ENCODE measurements at regions not wholly inside any gene's neighbourhood (a gene's known extent, or its start where the extent isn't known, plus 50 kb on each side); places are given as distances from the start of the nearest gene placed in this dataset.

DNA sequence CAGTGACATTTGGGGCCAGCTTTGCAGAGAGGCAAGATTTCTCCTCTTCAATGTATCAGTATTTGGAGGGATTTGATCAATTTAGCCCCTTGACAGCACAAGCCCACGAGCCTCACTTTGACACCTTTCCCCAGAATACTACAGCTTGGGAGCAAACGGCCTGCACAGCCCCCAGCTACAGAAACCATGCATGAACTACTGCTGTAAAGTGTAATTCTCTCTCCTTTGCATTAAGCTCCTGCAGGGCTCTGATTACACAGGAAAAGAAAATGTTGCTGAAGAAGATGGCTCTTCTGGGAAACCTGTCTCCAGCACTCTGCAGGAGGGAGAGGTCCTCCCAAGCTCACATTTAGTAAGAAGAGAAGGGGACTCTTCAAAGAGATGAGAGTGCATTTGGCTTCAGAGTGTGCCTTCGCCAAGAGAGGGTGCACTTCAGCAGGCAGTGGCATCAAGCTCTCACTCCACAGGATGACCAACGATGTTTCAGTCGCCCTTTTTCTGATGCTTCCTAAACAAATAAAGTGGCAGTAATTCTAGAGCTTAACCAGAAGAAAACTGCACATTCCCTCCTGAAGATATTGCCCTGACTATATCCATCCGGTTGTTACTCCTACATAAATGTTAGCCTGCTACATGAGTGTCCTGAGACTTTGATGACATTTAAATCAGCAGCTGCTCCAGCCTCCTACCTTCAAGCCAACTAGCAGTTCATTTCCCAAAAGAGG, 272.2 kb downstream of the AUH start:
- H3K27ac ChIP-seq (ENCODE audit: low read depth, low read length) = no peak overlapping the region
- POLR2A ChIA-PET = interaction anchor here (0.6 to 1.0 kb wide), 3 partner anchors 10 to 467 kb away, joined by 3 to 11 read pairs (median 3); no protein-coding TSS in a partner anchor
- no peaks in the 10 kb centered on the region for H3K27me3 ChIP-seq (ENCODE audit: control insufficient read depth, insufficient read depth, low read length)
- CTCF ChIA-PET = interaction anchor here (0.5 to 1.8 kb wide), 9 partner anchors 9 to 344 kb away, joined by 3 to 8 read pairs (median 4); no protein-coding TSS in a partner anchor
- DNase-seq (ENCODE audit: low read depth, low spot score) = no peak
- TF ChIP-seq, protein P1, sequence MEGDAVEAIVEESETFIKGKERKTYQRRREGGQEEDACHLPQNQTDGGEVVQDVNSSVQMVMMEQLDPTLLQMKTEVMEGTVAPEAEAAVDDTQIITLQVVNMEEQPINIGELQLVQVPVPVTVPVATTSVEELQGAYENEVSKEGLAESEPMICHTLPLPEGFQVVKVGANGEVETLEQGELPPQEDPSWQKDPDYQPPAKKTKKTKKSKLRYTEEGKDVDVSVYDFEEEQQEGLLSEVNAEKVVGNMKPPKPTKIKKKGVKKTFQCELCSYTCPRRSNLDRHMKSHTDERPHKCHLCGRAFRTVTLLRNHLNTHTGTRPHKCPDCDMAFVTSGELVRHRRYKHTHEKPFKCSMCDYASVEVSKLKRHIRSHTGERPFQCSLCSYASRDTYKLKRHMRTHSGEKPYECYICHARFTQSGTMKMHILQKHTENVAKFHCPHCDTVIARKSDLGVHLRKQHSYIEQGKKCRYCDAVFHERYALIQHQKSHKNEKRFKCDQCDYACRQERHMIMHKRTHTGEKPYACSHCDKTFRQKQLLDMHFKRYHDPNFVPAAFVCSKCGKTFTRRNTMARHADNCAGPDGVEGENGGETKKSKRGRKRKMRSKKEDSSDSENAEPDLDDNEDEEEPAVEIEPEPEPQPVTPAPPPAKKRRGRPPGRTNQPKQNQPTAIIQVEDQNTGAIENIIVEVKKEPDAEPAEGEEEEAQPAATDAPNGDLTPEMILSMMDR (IDR thresholded peaks at IDR 0.05; ENCODE audit: low read depth, low read length) = peak; percentile 49
- no peak overlapping the region for H3K4me3 ChIP-seq (ENCODE audit: low read depth, low read length)
- H3K9me3 ChIP-seq (ENCODE audit: control insufficient read depth, insufficient read depth, low read length) = peaks cover 6% of the 10 kb centered on the region; the same call in 1 of the 2 replicates

DNA sequence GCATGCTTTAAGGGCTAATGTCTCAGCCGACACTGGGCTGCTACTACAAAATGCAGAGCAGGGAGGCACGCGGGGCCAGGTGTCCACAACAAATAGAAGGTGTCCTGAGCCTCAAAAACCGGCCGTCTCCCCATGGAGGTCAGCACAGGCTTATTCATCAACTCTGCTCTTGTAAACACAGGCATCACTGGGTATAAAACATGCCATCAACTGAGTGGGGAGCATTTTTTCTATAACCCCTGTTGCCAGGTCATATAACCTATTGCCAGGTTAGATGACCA, 271.6 kb downstream of the AUH start:
- H3K27me3 ChIP-seq (ENCODE audit: control insufficient read depth, insufficient read depth, low read length) = no peaks in the 10 kb centered on the region
- no peak for DNase-seq (ENCODE audit: low read depth, low spot score)
- no peak overlapping the region for H3K4me3 ChIP-seq (ENCODE audit: low read depth, low read length)
- CTCF ChIA-PET = interaction anchor here (0.5 to 1.8 kb wide), 9 partner anchors 9 to 343 kb away, joined by 3 to 8 read pairs (median 4); no protein-coding TSS in a partner anchor
- TF ChIP-seq, protein P1 (IDR thresholded peaks at IDR 0.05; ENCODE audit: low read depth, low read length) = no peak
- H3K9me3 ChIP-seq (ENCODE audit: control insufficient read depth, insufficient read depth, low read length) = peaks cover 7% of the 10 kb centered on the region; the same call in 1 of the 2 replicates
- POLR2A ChIA-PET = interaction anchor here (1.0 kb wide), 1 partner anchor 9 kb away, joined by 3 read pairs; no protein-coding TSS in a partner anchor
- H3K27ac ChIP-seq (ENCODE audit: low read depth, low read length) = no peak overlapping the region

DNA sequence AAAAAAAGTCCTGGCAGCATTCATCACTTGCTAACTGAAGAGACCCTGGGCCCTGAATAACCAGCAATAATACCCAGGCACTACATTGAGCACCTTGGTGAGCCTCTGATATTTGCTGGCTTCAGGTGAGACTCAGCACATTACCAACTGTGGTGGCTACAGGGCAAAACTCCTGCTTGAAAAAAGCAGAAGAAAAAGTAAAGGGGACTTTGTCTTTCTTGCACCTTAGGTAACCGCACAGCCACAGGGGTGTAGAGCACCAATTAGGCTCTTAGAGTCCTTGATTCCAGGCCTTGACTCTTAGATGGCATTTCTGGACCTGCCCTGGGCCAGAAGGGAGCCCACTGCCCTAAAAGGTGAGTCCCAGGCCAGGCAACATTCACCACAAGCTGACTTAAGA, 269.5 kb downstream of the AUH start:
- ChIA-PET CTCF (no interaction called here), POLR2A (no interaction called here)
- Histone ChIP-seq H3K27ac (ENCODE audit: low read depth, low read length) (no peak overlapping the region), H3K4me3 (ENCODE audit: low read depth, low read length) (no peak overlapping the region), H3K27me3 (ENCODE audit: control insufficient read depth, insufficient read depth, low read length) (no peaks in the 10 kb centered on the region), H3K9me3 (ENCODE audit: control insufficient read depth, insufficient read depth, low read length) (peaks cover 16% of the 10 kb centered on the region)
- no peak for DNase-seq (ENCODE audit: low read depth, low spot score)
- TF ChIP-seq, protein P1 (IDR thresholded peaks at IDR 0.05; ENCODE audit: low read depth, low read length) = no peak

DNA sequence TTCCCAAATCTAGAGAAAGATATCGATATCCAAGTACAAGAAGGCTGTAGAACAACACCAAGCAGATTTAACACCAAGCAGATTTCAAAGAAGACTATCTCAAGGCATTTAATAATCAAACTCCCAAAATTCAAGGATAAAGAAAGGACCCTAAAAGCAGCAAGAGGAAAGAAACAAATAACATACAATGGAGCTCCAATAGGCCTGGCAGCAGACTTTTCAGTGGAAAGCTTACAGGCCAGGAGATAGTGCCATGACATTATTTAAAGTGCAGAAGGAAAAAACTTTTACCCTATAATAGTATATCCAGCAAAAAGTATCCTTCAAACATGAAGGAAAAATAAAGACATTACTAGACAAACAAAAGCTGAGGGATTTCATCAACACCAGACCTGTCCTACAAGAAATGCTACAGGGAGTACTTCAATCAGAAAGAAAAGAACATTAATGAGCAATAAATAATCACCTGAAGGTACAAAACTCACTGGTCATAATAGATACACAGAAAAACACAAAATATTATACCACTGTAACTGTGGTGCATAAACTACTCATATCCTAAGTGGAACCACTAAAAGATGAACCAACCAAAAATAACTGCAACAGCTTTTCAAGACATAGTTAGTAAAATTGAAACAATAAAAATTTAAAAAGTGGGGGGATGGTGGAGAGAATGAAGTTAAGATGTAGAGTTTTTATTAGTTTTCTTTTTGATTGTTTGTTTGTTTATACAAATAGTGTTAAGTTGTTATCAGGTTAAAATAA, 267.2 kb downstream of the AUH start:
- Histone ChIP-seq H3K27me3 (ENCODE audit: control insufficient read depth, insufficient read depth, low read length) (no peaks in the 10 kb centered on the region), H3K4me3 (ENCODE audit: low read depth, low read length) (no peak overlapping the region), H3K9me3 (ENCODE audit: control insufficient read depth, insufficient read depth, low read length) (peaks cover 16% of the 10 kb centered on the region), H3K27ac (ENCODE audit: low read depth, low read length) (no peak overlapping the region)
- CTCF ChIA-PET = interaction anchor here (0.6 kb wide), 1 partner anchor 587 kb away, joined by 4 read pairs; no protein-coding TSS in a partner anchor
- POLR2A ChIA-PET = no interaction called here
- TF ChIP-seq, protein P1 (IDR thresholded peaks at IDR 0.05; ENCODE audit: low read depth, low read length) = no peak
- no peak for DNase-seq (ENCODE audit: low read depth, low spot score)

All from AG04450 (cell line).